Amygdala (tissue), 56 donors: ENCODE measurements at regions not wholly inside any gene's neighbourhood (a gene's known extent, or its start where the extent isn't known, plus 50 kb on each side); places are given as distances from the start of the nearest gene placed in this dataset.
"Not testable (repeated sequence)": the region's sequence is repeated elsewhere in the genome, so short reads cannot be mapped to it uniquely, and the experiment has no call there.

Experiments
- DNase-seq, 56 donors: peaks; one replicate each; lab custom pipeline; 2025; lab: John Stamatoyannopoulos, UW

DNA sequence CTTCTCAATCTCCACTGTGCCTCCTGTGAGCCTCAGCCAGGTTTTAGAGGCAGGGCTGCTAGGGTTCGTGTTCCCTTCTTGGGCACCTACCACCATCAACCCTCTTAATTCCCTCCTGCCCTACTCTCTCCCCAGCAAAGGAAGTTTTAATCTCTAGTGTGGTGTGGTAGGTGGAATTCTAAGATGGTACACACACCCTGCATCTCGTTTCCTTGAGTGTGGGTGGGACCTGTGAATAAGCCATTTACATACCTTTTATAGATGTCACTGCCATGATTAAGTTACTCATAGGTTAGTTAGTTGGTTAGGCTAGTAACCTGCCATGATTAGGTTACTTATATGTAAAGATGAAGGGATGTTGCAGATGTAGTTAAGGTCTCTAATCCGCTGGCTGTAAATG lies 114.8 kb upstream of the VRK1 start:
- no peak for DNase-seq

DNA sequence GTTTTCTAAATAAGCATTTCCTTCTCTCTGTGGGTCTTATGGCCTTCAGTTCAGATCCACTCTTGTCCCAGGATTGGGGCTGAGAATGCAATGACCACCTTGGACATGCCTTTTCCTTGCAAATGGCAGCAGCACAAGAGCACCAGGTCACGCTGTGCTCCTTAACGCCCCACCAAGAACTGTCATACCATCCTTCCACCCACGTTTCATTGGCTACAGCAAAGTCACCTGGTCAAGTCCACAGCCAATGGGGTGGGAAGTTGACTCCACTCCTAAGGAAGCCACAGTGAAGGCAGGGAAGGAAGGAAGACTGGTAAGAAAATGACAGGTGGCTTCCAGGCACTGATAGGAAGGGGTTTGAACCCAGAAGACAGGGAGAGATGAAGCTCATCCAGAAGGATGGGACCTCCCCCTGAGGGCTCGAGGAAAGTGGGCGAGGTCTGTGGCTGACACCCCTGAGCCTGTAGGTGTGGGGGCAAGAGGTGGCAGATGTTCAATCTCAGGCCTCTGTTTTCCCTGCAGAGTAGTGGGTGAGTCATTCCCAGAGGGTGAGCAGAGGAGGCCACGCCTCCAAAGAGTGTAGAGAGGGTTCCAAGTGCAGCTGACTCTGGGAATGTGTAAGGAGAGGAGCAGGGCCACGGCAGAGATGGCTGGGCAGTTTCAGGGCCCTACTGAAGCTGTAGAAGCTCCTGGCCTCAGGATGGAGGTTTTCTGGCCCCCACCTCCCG lies 113.5 kb upstream of the VRK1 start:
- no peak for DNase-seq

DNA sequence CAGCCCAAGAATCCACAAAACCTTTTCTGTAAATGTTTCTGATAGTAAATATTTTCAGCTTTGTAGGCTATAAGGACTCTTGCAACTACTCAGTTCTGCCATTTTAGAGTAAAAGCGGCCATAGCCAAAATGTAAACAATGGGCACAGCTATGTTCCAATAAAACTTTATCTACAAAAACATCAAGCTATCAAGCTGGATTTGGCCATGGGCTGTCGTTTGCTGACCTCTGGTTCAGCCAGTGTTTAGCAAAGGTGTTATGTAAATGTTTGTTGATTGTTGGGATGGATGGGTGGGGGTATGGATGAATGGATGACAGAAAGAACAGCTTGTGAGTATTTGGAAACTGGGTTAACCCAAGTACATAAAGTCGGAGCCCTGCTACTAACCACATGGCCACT lies 111.1 kb upstream of the VRK1 start:
- DNase-seq: no peak

DNA sequence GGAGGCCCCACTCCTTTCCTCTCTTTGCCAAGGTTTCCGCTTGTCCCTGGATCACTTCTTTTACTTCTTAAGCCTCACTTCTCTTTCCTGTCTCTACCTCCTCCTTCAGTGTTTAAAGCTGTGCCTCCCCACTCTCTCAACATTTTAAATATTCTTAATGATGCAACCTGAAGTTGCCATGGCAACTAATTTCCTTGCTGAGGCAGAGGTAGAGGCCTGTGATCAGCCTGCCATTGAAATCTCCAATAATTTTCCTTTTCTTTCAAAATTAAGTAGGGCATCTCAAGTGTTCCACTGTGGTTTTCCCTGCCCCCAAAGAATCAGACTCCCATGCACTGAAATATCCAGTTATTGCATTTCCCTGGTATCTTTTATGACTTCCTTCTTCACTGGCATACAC lies 108.6 kb upstream of the VRK1 start:
- no peak for DNase-seq

DNA sequence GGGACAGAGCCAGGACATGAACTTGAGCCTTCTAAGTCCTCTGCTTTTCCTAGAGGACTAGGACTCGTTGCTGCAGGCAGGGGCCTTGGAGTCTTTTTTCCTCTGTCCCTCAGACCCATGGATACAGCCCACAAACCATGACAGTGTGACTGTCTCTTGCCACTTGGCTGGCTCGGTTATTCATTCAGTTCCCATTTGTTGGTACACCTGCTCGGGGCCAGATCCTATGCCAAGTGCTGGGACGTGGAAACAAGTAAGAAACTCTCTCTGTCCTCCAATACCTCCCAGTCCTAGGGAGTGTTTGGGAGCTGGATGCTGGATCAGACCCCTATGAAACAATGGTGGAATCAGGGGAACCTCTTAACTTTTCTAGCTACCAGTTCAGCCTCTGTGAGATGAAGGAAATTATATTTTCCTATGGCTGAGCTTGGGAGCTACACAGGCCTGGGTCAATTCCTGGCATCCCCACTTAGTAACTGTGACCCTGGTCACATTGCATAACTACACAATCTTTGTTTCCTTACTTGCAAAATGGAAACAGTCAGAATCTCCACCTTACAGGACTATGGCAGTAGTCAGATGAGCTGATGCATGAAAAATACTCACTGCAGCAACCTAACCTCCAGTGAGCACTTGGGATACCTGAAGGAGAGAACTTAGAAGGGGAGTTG lies 106.3 kb upstream of the VRK1 start:
- DNase-seq: no peak

DNA sequence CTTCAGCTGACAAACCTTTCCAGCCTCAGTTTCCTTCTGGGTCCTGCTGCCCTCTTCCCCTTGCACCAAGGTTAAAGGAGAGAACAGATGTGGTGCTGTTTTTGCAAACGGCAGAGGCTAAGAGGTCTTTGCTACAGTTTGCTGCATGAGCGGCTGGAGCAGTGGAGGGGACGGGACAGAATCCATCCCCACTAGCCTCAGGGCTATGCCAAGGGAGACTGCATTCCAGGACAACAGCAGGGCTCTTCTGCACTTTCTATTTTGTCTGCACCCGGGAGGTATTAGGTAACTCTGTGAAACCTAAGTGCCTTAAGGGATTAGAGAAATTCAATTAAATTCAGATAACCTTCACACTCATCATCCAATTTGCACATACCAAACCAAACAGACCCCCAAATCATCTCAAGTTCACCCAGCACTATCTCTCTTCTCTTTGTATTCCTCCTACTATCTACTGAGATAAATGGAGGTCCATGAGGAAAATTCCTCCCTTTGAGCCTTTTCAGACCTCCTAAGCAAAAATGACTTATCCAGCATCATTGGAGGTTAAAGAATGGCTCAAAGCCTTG lies 103.8 kb upstream of the VRK1 start:
- DNase-seq: no peak

DNA sequence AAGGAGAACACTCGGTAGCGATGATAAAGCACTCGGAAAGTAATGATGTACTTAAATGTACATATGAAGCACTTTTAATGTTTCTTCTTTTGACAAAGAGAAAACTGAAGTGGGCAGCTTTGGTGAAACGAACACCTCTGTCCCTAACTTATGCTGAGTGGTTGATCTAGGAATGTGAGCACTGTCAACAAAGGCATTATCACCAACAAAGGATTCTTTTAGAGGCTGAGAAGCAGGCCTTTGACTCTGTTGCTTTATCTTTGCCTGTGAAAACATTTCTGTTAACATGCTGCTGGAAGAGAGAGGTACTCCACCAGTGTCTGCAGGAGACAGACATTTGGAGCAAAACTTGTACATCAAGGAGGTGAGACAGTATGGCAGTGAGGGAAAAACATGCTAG lies 103.2 kb upstream of the VRK1 start:
- DNase-seq: no peak

DNA sequence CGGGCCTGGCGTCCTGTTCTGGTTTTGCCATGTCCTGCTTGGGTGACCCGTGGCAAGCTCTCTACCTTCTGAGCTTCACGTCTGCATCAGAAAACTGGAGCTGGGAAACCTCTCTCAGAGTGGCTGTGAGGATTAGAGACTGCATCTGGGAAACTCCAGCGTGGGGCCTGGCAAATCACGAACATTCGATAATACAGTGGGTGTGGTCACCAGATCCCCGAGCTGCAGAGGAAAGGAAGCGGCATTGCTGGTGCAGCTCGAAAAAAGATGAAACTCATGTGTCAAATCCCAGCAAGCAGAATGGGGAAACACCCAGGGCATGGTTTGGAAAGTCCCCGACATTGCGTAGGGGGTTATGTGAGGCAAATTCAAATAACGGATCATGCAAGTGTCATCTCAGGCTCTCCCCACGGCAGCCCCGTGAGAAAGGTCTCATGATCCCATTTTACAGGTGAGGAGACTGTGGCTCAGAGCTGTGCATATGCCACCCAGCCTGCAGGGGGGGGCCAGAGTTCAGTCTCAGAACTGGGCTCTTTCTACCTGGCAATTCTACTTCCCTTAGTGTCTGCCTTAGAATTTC lies 98.1 kb upstream of the VRK1 start:
- no peak for DNase-seq

DNA sequence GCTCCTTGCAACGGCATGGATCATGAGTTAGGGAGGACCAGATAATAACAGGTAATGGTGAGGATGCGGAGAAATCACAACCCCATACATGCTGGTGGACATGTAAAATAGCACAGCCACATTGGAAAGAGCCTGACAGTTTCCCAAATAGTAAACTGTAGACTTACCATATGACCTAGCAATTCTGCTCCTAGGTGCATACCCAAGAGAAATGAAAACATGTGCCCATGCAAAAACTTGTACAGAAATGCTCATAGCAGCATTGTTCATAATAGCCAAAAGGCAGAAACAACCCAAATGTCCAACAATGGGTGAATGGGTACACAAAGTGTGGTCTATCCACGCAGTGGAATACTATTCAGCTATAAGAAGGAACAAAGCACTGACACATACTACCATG lies 97.5 kb upstream of the VRK1 start:
- DNase-seq: no peak

DNA sequence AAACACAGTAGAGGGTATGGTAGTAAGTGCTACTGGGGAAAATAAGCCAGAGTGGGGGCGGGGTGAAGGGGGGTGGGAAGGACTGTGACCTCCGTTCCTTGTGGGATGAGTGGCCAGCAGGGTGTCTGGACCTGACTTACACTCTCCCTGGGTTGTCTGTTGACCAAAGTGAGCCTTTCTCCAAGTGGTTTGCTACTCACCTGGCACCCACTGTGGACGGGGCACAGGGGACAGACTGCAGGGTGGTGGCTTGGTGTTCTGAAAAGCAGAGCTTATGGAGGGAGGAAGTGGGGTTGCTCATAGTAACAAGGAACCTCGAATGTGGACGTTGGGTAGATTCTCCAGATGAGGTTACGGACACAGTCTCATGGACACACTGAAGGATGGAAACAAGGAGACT lies 94.4 kb upstream of the VRK1 start:
- no peak for DNase-seq

DNA sequence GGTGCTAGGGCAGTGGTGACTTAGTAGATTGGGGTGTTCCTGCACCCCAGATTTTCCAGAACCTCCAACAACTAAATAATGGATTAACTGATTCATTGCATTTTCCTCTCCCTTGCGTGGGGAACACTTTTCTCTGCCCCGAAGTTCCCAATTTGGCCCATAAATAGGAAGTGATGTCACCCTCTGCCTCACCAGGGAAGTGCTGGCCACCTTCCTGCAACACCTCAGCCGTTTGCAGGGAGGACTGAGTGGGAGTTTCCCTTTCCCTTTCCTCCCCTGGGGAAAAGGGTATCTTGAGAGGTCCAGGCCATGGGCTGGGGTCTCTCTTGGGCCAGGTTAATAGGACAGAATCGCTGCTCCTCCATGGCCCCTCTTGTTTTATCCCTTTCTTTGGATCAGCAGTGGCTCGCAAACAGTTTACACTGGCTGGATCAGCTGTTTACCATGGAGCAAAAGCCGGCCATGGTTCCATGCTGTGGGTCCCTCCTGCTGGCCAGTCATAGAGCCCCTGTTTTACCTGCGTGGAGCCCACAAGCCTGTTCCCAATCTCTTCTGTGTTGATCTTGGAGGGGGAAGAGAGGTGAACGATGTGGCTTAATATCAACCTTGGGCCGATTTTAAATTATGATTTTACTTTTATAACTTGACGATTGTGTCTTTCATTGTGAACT lies 91.6 kb upstream of the VRK1 start:
- no peak for DNase-seq

DNA sequence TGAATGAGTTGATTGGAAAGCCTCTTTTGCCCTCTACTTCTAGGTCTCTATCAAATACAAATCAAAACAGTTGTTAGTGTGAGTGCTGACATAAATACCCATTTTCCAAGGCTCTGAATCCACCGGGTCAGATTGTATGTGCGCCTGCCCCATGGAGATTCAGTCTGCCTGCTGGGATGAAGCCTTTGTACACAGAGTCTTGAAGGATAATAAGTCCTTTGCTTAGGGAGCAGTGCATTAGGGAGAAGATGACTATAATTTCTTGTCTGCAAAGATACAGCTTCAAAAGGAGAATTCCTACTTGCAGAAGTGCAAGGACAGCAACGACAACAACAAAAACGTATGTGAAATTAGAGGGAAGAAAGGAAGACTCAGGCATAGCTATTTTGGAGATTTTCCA lies 90.3 kb upstream of the VRK1 start:
- no peak for DNase-seq

DNA sequence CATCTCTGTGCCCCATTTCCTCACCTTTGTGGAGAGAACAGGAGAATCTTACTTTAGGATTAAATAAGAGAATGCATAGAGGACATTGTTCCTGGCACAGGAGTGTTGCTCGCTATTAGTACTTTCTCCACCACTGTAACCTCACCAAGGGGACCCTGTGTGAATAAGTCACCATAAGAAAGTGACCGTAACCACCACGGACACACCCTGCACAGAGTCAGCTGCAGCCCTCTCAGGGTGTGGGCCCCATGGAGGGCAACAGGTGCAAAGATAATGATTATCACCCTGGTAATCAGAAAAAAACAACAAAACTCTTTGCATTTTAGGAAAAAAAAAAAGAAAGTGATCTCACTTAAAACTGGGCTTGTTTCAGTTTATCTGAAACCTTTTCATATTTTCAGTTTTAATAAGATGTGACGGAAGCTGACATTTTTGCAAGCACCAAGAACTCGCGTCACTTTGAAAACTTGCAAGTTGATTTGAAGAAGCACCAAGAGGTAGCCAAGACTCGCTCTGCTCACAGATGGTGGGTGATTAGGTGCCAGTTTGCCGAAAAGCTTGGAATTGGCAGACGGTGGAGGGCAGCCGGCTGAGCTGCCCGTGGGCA lies 87.0 kb upstream of the VRK1 start:
- DNase-seq: no peak

DNA sequence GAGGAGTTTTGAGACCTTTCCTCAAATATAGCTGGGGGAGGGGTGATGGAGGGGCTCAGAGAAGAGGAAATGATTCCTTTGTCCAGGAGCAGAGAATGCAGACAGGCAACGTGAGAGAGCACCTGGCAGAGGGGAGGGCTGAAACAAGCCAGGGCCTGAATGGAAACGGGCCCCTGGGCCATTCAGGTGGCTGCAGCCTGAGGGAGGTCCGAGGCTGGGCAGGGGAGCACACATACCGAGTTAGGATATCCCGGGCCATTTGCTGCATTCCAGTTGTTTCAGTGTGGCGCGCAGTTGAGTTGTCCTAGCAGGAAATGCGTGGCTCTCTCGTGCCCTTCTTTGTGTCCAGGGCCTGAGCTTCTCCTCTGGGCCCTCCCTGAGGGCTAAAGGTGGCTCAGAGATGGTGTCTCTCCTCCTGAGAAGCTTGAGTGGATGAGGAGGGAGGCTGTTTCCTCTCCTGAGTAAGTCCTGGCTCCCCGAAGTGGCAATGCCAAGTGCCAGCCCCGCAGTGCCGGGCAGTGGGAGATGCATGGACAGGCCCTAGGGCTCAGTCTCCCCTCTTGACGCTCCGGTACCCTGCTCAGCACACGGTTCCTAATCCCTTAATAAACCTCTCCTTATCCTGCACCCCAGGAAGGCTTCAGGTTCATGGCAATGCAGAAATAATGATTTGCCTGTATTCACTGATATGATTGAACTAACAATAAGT lies 85.5 kb upstream of the VRK1 start:
- DNase-seq: no peak

DNA sequence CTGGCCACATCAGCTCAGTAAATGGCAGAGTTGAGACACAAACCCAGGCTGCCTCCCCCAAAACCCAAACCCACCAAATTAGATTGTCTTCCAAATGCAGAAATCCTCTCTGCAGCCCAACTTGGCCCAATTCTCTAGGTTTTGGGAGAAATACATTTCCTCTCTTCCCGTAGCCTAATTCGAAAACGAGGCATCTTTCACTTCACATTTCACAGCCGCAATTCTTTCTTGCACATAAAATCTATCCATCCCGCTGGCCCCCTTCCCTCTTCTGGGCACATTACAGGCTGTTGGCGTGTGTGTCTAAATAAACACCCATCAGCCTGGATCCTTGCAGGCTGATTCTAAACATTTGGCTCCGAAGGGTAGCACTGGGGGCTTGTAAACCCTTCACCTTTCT lies 83.8 kb upstream of the VRK1 start:
- no peak for DNase-seq

DNA sequence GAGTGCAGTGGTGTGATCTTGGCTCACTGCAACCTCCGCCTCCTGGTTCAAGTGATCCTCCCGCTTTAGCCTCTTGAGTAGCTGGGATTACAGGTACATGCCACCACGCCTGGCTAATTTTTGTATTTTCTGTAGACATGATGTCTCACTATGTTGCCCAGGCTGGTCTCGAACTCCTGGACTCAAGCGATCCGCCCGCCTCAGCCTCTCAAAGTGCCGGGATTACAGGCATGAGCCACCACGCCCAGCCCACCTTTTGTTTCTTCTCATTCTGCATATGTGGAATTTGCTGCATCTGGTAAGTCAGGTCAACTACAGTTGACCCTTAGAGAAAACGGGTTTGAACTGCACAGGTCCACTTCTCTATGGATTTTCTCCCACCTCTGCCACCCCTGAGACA lies 82.6 kb upstream of the VRK1 start:
- not testable (repeated sequence) for DNase-seq

DNA sequence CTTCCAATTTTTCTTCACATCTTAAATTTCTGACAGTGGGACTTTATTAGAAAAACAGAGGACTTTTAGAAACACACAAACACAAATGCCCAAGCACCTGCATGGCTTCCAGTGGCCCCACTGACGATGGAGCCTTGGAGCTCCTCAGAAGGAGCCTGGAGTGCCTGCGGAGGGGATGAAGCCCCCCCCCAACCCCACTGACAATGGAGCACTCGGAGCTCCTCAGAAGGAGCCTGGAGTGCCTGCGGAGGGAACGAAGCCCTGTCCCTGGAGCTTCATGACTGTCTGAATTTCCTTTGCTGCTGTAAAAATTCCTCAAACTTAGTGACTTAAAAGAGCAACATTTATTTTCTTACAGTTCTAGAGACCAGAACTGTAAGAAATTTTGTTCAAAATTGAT lies 80.1 kb upstream of the VRK1 start:
- no peak for DNase-seq

DNA sequence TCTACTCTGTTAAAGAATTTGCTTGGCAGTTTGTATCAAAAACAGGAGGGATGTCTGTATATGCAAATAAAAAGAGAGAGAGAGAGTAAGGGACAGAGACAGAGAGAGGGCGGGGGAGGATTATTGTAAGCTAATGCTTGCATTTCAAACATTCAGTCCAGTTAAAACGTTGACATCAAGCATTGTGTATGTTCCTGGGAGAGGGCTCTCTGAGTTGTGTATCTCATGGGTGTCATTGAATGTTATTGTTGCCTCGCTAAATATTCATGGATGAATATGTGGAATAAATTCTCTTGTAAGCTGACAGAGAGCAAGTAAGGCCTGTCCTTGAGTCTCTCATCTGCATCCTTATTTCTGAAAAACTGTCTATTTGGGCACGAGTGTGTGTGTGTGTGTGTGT lies 78.8 kb upstream of the VRK1 start:
- no peak for DNase-seq

DNA sequence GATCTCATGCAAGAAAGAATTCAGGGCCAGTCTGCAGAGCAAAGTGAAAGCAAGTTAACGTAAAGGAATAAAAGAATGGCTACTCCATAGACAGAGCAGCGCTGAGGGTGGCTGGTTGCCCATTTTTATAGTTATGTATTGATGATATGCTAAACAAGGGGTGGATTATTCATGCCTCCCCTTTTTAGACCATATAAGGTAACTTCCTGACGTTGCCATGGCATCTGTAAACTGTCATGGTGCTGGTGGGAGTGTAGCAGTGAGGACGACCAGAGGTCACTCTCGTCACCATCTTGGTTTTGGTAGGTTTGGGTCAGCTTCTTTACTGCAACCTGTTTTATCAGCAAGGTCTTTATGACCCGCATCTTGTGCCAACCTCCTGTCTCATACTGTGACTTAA lies 76.5 kb upstream of the VRK1 start:
- not testable (repeated sequence) for DNase-seq

DNA sequence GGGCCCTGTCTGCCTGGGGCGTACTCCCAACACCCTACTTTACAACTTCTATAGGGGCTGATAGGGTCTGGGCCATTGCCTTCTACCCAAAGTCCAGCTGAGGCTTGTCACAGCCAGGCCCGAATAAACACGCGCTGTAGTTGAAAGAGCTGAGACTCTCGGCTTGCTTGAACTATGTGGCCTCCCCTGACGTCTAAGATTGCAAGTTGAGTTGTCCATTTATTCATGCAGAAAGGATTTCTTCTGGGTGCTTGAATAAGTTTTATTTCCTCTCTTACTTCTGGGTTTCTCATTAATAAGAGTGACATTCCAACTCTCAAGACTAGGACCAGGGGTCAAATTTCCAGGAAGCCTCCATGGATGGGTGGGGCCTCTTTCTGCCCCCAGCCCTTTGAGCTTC lies 74.4 kb upstream of the VRK1 start:
- no peak for DNase-seq
